IPS-20b (cell line): ENCODE measurements at regions not wholly inside any gene's neighbourhood (a gene's known extent, or its start where the extent isn't known, plus 50 kb on each side); places are given as distances from the start of the nearest gene placed in this dataset.

Experiments used
- H3K27ac ChIP-seq: one replicate; pipeline ENCODE4 v1.5.1; 2013; ENCODE audit warnings: low read length
- H3K27me3 ChIP-seq: 2 replicates; pipeline ENCODE4 v1.6.1; 2013; ENCODE audit warnings: mild to moderate bottlenecking, low read length, inconsistent platforms; ENCODE audit not compliant: insufficient read depth
- H3K36me3 ChIP-seq: 2 replicates; pipeline ENCODE4 v1.6.1; 2013; ENCODE audit warnings: low read depth, mild to moderate bottlenecking, inconsistent platforms, low read length, moderate library complexity; ENCODE audit not compliant: insufficient read depth
- H3K4me1 ChIP-seq: 2 replicates; pipeline ENCODE4 v1.6.1; 2013; ENCODE audit warnings: mild to moderate bottlenecking, control low read depth, inconsistent platforms, low read length, moderate library complexity; ENCODE audit not compliant: insufficient read depth
- H3K4me3 ChIP-seq: 2 replicates; pipeline ENCODE4 v1.5.1; 2013; ENCODE audit warnings: mild to moderate bottlenecking, low read length, inconsistent platforms
- H3K9ac ChIP-seq: 2 replicates; pipeline ENCODE4 v1.6.1; 2013; ENCODE audit warnings: low read depth, mild to moderate bottlenecking, inconsistent platforms, low read length, moderate library complexity
- H3K9me3 ChIP-seq: 2 replicates; pipeline ENCODE4 v1.6.1; 2013; ENCODE audit warnings: mild to moderate bottlenecking, low read depth, low read length, inconsistent platforms; ENCODE audit not compliant: insufficient read depth

DNA sequence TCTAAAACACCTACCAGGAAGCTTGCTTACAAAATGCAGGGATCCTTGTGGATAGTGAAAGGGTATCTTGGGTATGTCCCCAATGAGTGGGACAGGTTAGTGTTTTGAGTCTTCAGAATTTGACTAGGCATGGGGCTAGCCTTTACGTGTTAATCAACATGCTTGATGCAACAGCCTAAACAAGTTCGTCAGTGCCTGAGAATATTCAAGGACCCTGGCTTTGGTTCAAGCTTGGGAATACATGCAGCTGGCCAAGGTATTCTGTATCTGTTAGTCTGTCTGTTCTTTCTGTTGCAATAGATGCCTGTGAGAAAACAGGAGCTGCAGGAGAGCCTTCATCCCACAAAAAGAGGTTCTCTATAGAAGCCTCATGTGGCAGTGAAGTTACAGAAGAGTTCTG is 149.5 kb downstream of the CCNG2 start:
- no peak overlapping the region for H3K27ac ChIP-seq
- H3K9ac ChIP-seq: no peak overlapping the region
- no peaks in the 10 kb centered on the region for H3K9me3 ChIP-seq

DNA sequence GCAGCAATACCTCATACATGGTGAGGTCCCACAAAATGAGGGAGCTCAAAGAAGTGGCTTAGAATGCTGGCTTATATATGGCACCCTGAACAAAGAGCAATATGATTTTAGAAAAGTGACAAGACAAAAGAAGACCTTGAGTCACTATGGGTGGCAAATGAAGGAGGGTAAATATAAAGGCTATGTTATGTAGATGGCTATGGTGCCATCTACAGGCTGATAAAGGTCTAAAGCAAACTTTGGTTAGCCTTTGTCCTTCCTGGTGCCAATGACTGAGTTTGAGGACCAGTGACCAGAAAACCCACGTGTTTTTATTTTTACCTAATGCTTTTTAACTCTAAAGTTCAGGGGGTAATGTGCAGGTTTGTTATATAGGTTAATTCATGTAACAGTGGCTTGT is 151.8 kb downstream of the CCNG2 start:
- H3K4me3 ChIP-seq: no peak overlapping the region
- no peaks in the 10 kb centered on the region for H3K27me3 ChIP-seq
- H3K9ac ChIP-seq: no peak overlapping the region
- H3K4me1 ChIP-seq: no peaks in the 10 kb centered on the region
- H3K9me3 ChIP-seq: no peaks in the 10 kb centered on the region
- H3K27ac ChIP-seq: no peak overlapping the region
- H3K36me3 ChIP-seq: no peaks in the 10 kb centered on the region

More for the DNA sequence above, 149.5 kb downstream of the CCNG2 start:
- no peaks in the 10 kb centered on the region for H3K4me1 ChIP-seq
- H3K4me3 ChIP-seq: no peak overlapping the region
- H3K36me3 ChIP-seq: no peaks in the 10 kb centered on the region
- no peaks in the 10 kb centered on the region for H3K27me3 ChIP-seq

DNA sequence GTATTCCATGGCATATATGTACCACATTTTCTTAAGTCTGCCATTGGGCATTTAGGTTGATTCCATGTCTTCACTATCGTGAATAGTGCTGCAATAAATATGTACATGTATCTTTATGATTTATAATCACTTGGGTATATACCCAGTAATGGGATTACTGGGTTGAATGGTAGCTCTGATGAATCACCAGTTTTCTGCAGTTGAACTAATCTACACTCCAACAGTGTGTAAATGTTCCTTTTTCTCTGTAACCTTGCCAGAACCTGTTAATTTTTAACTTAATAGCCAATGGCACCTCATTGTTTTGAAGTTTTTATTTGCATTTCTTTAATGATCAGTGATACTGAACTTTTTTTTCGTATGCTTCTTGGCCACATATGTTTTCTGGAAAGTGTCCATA is 152.5 kb downstream of the CCNG2 start:
- H3K27me3 ChIP-seq: no peaks in the 10 kb centered on the region
- H3K36me3 ChIP-seq: no peaks in the 10 kb centered on the region
- no peak overlapping the region for H3K27ac ChIP-seq
- H3K9ac ChIP-seq: no peak overlapping the region
- no peaks in the 10 kb centered on the region for H3K4me1 ChIP-seq
- H3K4me3 ChIP-seq: no peak overlapping the region
- no peaks in the 10 kb centered on the region for H3K9me3 ChIP-seq

DNA sequence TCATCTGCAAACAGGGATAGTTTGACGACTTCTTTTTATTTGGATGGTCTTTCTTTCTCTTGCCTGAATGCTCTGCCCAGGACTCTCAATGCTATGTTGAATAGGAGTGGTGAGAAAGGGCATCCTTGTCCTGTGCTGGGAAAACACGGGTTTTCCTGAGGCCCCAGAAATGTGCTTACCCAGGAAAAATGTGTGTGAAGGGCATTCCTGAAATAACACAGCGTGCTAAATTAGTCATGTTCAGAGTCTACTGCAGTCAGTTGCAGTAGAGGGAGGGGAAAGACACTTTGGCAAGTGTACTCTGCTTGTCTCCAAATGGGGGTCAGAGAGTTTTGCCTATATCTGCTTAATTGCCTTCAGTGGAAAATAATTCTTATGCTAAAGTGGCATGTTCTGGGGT is 153.9 kb downstream of the CCNG2 start:
- Histone ChIP-seq H3K27me3 (no peaks in the 10 kb centered on the region), H3K4me1 (no peaks in the 10 kb centered on the region), H3K4me3 (no peak overlapping the region), H3K9ac (no peak overlapping the region), H3K36me3 (no peaks in the 10 kb centered on the region), H3K9me3 (peaks cover under 1% of the 10 kb centered on the region; the same call in 1 of the 2 replicates), H3K27ac (no peak overlapping the region)

DNA sequence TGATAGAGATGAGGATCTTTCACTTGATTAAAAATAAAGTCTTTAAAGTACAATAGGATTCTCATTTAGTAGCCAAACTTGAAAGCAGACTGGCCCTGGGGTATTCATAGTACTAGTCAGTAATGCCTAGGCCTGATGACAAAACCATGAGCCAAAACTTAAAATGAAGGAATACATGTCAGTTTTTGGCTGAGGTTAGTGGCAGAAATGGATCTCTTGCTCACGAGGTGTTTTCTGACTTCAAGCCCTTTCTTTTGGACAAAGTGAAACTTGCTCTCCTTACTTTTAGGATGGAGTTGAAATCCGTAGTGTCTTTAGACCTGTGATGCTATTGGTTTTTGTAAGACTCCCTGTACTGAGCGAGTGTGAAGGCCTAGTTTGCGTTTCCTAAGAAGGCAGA is 157.7 kb downstream of the CCNG2 start:
- Histone ChIP-seq H3K27ac (no peak overlapping the region), H3K4me3 (no peak overlapping the region), H3K9me3 (peaks cover 11% of the 10 kb centered on the region; the same call in 1 of the 2 replicates)

DNA sequence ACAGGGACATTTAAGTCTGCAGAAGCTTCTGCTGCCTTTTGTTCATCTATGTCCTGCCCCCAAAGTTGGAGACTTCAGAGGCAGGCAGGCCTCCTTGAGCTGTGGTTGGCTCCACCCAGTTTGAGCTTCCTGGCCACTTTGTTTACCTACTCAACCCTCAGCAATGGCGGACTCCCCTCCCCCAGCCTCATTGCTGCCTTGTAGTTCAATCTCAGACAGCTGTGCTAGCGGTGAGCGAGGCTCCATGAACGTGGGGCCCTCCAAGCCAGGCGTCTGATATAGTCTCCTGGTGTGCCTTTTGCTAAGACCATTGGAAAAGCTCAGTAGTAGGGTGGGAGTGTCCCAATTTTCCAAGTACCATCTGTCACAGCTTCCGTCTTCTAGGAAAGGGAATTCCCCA is 170.1 kb downstream of the CCNG2 start:
- Histone ChIP-seq H3K27me3 (no peaks in the 10 kb centered on the region), H3K4me1 (no peaks in the 10 kb centered on the region), H3K27ac (no peak overlapping the region), H3K9ac (no peak overlapping the region), H3K9me3 (peaks cover 25% of the 10 kb centered on the region), H3K4me3 (no peak overlapping the region), H3K36me3 (no peaks in the 10 kb centered on the region)

More for the DNA sequence above, 157.7 kb downstream of the CCNG2 start:
- Histone ChIP-seq H3K4me1 (no peaks in the 10 kb centered on the region), H3K9ac (no peak overlapping the region), H3K36me3 (no peaks in the 10 kb centered on the region), H3K27me3 (no peaks in the 10 kb centered on the region)

DNA sequence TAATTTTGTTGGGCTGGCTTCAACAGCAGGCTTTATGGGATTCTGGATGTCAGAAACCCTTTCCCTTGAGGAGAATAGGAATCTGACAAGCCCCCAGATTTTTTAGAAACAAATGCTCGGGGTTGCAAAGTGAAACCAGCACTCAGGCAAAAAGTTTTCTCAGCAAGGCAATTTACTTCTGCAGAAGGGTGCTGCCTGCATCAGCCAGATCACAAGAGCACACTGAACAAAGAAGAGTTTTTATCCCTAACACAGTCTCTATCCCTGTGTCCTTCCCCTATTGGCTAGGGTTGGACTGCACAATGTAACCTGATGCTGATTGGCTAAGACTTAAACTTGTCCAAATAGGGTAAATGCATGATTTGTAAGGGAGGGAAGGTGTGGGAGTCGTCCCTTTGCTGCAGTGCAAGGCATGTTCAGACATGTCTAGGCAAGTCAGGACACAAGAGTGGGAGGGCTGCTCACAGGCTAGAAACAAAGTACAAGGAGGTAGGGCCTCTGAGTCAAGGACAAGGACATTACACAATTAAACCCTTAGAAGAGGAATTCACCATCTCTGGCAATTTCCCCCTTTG is 175.8 kb downstream of the CCNG2 start:
- H3K9ac ChIP-seq: no peak overlapping the region
- H3K4me3 ChIP-seq: no peak overlapping the region
- no peaks in the 10 kb centered on the region for H3K27me3 ChIP-seq
- peaks cover 57% of the 10 kb centered on the region for H3K9me3 ChIP-seq
- H3K36me3 ChIP-seq: no peaks in the 10 kb centered on the region
- no peak overlapping the region for H3K27ac ChIP-seq
- no peaks in the 10 kb centered on the region for H3K4me1 ChIP-seq

DNA sequence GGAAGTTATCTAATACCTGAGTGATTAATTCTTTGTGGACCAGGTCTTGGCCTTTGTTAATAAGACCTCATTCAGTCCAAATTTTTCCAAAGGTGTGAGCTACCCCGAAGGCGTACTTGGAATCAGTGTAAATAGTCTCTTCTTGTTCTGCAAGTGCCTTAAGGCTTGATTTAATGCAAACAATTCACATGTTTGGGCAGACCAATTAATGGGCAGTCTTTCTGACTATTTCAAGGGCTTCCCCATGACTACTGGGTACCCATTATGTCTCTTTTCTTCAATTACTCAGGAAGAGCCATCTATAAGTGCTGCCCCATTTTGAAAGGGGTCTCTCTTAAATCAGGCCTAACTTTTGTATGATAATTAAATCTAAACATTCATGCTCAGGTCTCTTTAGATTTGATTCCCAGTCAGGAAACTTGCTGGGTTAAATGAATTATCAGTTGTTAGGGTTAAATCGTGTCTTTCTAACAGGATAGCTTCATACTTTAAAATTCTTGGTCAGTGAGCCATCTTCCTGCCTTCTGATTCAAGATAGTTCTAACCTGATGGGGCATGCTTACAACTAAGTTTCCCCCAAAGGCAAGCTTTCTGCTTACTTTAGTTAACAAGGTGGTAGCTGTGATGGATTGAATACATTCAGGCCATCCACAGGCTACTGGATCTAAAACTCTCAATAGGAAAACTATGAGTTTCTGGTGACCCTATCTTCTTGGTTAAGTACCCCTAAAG is 179.6 kb downstream of the CCNG2 start:
- Histone ChIP-seq H3K27ac (no peak overlapping the region), H3K9me3 (peaks cover 40% of the 10 kb centered on the region), H3K36me3 (no peaks in the 10 kb centered on the region)

DNA sequence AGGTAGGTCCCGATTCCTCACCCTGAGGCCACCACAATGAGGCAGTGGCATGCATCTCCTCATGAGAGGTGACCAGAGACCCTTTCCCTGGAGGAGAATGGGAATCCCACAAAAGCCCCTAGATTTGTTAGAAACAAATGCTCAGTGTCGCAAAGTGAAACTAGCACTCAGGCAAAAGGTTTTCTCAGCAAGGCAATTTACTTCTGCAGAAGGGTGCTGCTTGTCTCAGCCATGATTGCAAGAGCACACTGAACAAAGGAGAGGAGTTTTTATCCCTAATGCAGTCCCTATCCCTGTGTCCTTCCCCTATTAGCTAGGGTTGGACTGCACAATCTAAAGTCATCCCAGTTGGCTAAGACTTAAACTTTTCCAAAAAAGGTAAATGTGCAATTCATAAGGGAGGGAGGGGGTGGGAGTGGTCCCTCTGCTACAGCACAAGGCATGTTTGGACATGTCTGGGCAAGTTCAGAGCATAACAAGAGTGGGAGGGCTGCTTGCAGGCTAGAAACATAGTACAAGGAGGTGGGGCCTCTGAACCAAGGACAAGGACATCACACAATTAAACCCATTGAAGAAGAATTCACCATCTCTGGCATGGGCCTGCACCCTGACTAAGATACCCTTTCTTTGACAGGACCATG is 185.3 kb downstream of the CCNG2 start:
- H3K27ac ChIP-seq: no peak overlapping the region
- no peaks in the 10 kb centered on the region for H3K4me1 ChIP-seq
- H3K36me3 ChIP-seq: no peaks in the 10 kb centered on the region
- peaks cover 19% of the 10 kb centered on the region for H3K9me3 ChIP-seq
- H3K27me3 ChIP-seq: no peaks in the 10 kb centered on the region
- H3K9ac ChIP-seq: no peak overlapping the region
- no peak overlapping the region for H3K4me3 ChIP-seq

More for the DNA sequence above, 179.6 kb downstream of the CCNG2 start:
- Histone ChIP-seq H3K4me3 (no peak overlapping the region), H3K27me3 (no peaks in the 10 kb centered on the region), H3K4me1 (no peaks in the 10 kb centered on the region), H3K9ac (no peak overlapping the region)

DNA sequence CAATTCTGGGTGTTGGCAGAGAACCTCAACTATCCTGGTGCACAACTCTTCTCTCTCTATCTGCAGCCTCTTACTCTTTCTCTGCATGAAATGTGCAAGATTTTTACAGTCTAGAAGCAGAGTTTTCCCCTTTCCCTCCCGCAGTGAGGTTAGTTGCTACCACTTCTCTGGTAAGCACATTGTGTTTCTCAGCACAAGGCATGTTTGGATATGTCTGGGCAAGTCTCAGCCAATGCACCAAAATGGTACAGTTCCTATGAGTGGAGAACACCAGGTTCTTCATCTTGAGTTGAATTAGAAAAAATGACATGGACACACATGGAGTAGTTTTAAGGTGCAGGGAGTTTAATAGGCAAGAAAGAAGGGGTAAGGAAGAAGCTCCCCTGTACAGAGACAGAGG is 187.0 kb downstream of the CCNG2 start:
- H3K27me3 ChIP-seq: no peaks in the 10 kb centered on the region
- no peak overlapping the region for H3K9ac ChIP-seq
- no peaks in the 10 kb centered on the region for H3K36me3 ChIP-seq
- no peak overlapping the region for H3K27ac ChIP-seq
- H3K4me1 ChIP-seq: no peaks in the 10 kb centered on the region
- H3K9me3 ChIP-seq: peaks cover 19% of the 10 kb centered on the region
- H3K4me3 ChIP-seq: no peak overlapping the region

DNA sequence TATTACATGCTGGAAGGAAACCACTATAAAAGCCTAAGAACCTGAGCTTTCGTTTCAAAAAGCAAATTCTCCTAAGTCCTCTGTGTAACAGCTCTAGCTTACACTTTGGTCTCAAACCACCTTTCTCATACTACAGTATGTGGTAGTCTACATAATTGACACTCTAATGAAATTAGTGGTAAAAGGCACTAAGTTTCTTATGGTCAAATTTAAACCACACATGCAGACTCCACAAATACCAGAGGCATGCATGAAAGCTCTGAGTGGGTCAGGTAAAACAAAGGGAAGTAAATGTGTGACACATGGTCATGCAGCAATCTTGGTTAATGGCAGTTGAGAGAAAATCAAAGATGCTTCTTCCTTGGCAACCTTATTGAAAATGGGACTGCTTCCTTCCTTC is 187.8 kb downstream of the CCNG2 start:
- Histone ChIP-seq H3K36me3 (no peaks in the 10 kb centered on the region), H3K9me3 (peaks cover 19% of the 10 kb centered on the region), H3K9ac (no peak overlapping the region), H3K4me3 (no peak overlapping the region), H3K27me3 (no peaks in the 10 kb centered on the region), H3K4me1 (no peaks in the 10 kb centered on the region), H3K27ac (no peak overlapping the region)
